Transverse colon (tissue), 4 donors: ENCODE measurements at regions not wholly inside any gene's neighbourhood (a gene's known extent, or its start where the extent isn't known, plus 50 kb on each side); places are given as distances from the start of the nearest gene placed in this dataset.

Source experiments
- DNase-seq: peaks from one replicate; pipeline ENCODE4 v3.0.0-alpha.2; 2019
- H3K27ac ChIP-seq, 4 donors: fragments of 200-600 bp; sonication (generic); 2 replicates each; pipeline ENCODE4 v1.5.1; 2016 to 2018; ENCODE audit warnings: inconsistent platforms in 4 of 4
- H3K27me3 ChIP-seq: fragments of 200-600 bp; sonication (generic); 2 replicates; pipeline ENCODE4 v1.5.1; 2017; ENCODE audit warnings: inconsistent platforms
- H3K36me3 ChIP-seq, 4 donors: fragments of 200-600 bp; sonication (generic); 2 replicates each; pipeline ENCODE4 v1.5.1; 2017 to 2019; ENCODE audit warnings: inconsistent platforms in 4 of 4
- H3K4me1 ChIP-seq, 4 donors: fragments of 200-600 bp; sonication (generic); 2 replicates each; pipeline ENCODE4 v1.5.1; 2017 to 2020; ENCODE audit warnings: inconsistent platforms in 4 of 4
- H3K4me3 ChIP-seq, 4 donors: fragments of 200-600 bp; sonication (generic); 1 replicate in 1 of 4; 2 replicates in 3 of 4; pipeline versions ENCODE4 v1.5.1 to v1.6.1; 2017 to 2019; ENCODE audit warnings: inconsistent platforms in 4 of 4
- H3K9me3 ChIP-seq, 2 donors: fragments of 200-600 bp; sonication (generic); 2 replicates each; pipeline ENCODE4 v1.5.1; 2017 to 2019; ENCODE audit warnings: inconsistent platforms in 2 of 2
- CTCF ChIP-seq, 5 experiments: fragments of 200-600 bp in 3 of 5; fragments of 450-650 bp in 2 of 5; sonication (generic) in 3 of 5; IDR thresholded peaks; 1 replicate in 2 of 5; 2 replicates in 3 of 5; pipeline ENCODE4 v1.5.1; 2016 to 2017; ENCODE audit warnings: antibody characterized with exemption in 5 of 5, inconsistent platforms in 3 of 5, mild to moderate bottlenecking in 2 of 5, moderate library complexity in 1 of 5
- EP300 ChIP-seq: sonication (generic); formaldehyde crosslinking; IDR thresholded peaks from one replicate; pipeline ENCODE4 v1.6.1; 2017; ENCODE audit warnings: antibody characterized with exemption, low read depth
- POLR2A ChIP-seq: fragments of 450-650 bp; IDR thresholded peaks from one replicate; pipeline ENCODE4 v1.6.1; 2016; ENCODE audit warnings: antibody characterized with exemption, mild to moderate bottlenecking, moderate library complexity
- POLR2AphosphoS5 ChIP-seq, 3 donors: sonication (generic); formaldehyde crosslinking; IDR thresholded peaks; one replicate each; pipeline ENCODE4 v1.6.1; 2016; ENCODE audit warnings: antibody characterized with exemption in 3 of 3
- WGBS, 2 donors: methylation state at CpG; one replicate each; pipeline ENCODE4 v1.1.5; 2018; ENCODE audit warnings: low coverage in 1 of 2; 5-methylcytosine and 5-hydroxymethylcytosine counted together
- in situ Hi-C, 4 donors: fragments of 200-750 bp; cut with MboI; loops; one replicate each; pipeline versions ENCODE4 v1.15.0 to v1.15.1; 2017; ENCODE audit warnings: low sequenced_read_pairs in 3 of 4, low pct_ligation_motif_present in 1 of 4, low pct_unique_long_range_greater_than_20kb in 1 of 4
- intact Hi-C: fragments of 100-400 bp; cut with DNase I; formaldehyde crosslinking; loops from one replicate; pipeline ENCODE4 v1.15.1; 2023; ENCODE audit warnings: low total_unique reads

- no peaks in the 10 kb centered on the region for H3K27me3 ChIP-seq
- 57 to 61% methylated on average over 7 of the region's 7 CpGs for WGBS, 2 donors
- intact Hi-C loops, result no loop called here
- TF ChIP-seq POLR2A (no peak), EP300 (no peak), CTCF (IDR thresholded peaks at IDR 0.05) (no peak), POLR2AphosphoS5 (IDR thresholded peaks at IDR 0.05) (no peak)
- H3K4me3 ChIP-seq, result no peak overlapping the region
- no peaks in the 10 kb centered on the region for H3K9me3 ChIP-seq
- DNase-seq, result no peak
- in situ Hi-C loops, result no loop called here
- H3K27ac ChIP-seq, result no peak overlapping the region
- no peaks in the 10 kb centered on the region for H3K4me1 ChIP-seq
- H3K36me3 ChIP-seq, result no peaks in the 10 kb centered on the region
Observed at GRCh38 chr4:164571593-164572390, 182.1 kb upstream of the SMIM31 start.

GRCh38 chr4:164572877-164573279, 181.1 kb upstream of the SMIM31 start:
- TF ChIP-seq CTCF (IDR thresholded peaks at IDR 0.05), result no peak
- TF ChIP-seq EP300, result no peak
- TF ChIP-seq POLR2AphosphoS5 (IDR thresholded peaks at IDR 0.05), result no peak
- TF ChIP-seq POLR2A, result no peak
- DNase-seq, result no peak
- Histone ChIP-seq H3K27ac (no peak overlapping the region), H3K9me3 (no peaks in the 10 kb centered on the region), H3K27me3 (no peaks in the 10 kb centered on the region), H3K36me3 (no peaks in the 10 kb centered on the region), H3K4me1 (no peaks in the 10 kb centered on the region), H3K4me3 (no peak overlapping the region)
- in situ Hi-C loops (no loop called here), intact Hi-C loops (no loop called here)

GRCh38 chr4:164575861-164576260, 178.1 kb upstream of the SMIM31 start:
- in situ Hi-C loops, result no loop called here
- TF ChIP-seq POLR2AphosphoS5 (IDR thresholded peaks at IDR 0.05), result no peak
- no peak for TF ChIP-seq POLR2A
- TF ChIP-seq EP300, result no peak
- TF ChIP-seq CTCF (IDR thresholded peaks at IDR 0.05), result no peak
- no peak for DNase-seq
- WGBS, 2 donors, result 78 to 86% methylated on average over 5 of the region's 5 CpGs
- H3K4me3 ChIP-seq, result no peak overlapping the region
- intact Hi-C loops, result no loop called here
- H3K27me3 ChIP-seq, result no peaks in the 10 kb centered on the region
- H3K4me1 ChIP-seq, result no peaks in the 10 kb centered on the region
- H3K27ac ChIP-seq, result no peak overlapping the region
- H3K36me3 ChIP-seq, result no peaks in the 10 kb centered on the region
- no peaks in the 10 kb centered on the region for H3K9me3 ChIP-seq

GRCh38 chr4:164579270-164579942, 174.5 kb upstream of the SMIM31 start:
- DNase-seq, result no peak
- intact Hi-C loops, result no loop called here
- H3K9me3 ChIP-seq, result no peaks in the 10 kb centered on the region
- no peaks in the 10 kb centered on the region for H3K27me3 ChIP-seq
- H3K4me1 ChIP-seq, result no peaks in the 10 kb centered on the region
- no peaks in the 10 kb centered on the region for H3K36me3 ChIP-seq
- WGBS, 2 donors, result 66 to 69% methylated on average over 3 to 8 of the region's 8 CpGs
- TF ChIP-seq EP300 (no peak), CTCF (IDR thresholded peaks at IDR 0.05) (no peak), POLR2AphosphoS5 (IDR thresholded peaks at IDR 0.05) (no peak), POLR2A (no peak)
- no peak overlapping the region for H3K4me3 ChIP-seq
- in situ Hi-C loops, result no loop called here
- H3K27ac ChIP-seq, result no peak overlapping the region
